IMR-90 (cell line): ENCODE measurements at regions not wholly inside any gene's neighbourhood (a gene's known extent, or its start where the extent isn't known, plus 50 kb on each side); places are given as distances from the start of the nearest gene placed in this dataset.

Experiments used
- ATAC-seq: fragments of 200-7000 bp; cut with Tn5 transposase; 2 replicates; pipeline ENCODE4 v1.9.1; 2020; ENCODE audit warnings: low read depth, mild to moderate bottlenecking, moderate library complexity
- BruUV-seq: library from RNA; stranded (reverse); fragments of 400-500 nt; replicated peaks from 2 replicates; lab custom pipeline; 2021; lab: Mats Ljungman, UMichigan
- CTCF ChIA-PET: fragments of 300-600 bp; formaldehyde crosslinking; extraction: SDS; loops from one replicate; lab custom pipeline; 2021; ENCODE audit warnings: antibody characterized with exemption; lab: Yijun Ruan, JAX
- POLR2A ChIA-PET: fragments of 300-600 bp; sonication (Branson Sonifier 250); formaldehyde crosslinking; loops from one replicate; lab custom pipeline; 2022; ENCODE audit warnings: antibody characterized with exemption; ENCODE audit not compliant: unreplicated experiment; lab: Charles Lee
- DNase-seq: peaks from one replicate; pipeline ENCODE4 v3.0.0; 2013
- H2AFZ ChIP-seq: replicated peaks from 2 replicates; pipeline ENCODE3; 2013; ENCODE audit warnings: low read length, mild to moderate bottlenecking; ENCODE audit not compliant: poor library complexity
- H2AK5ac ChIP-seq: 2 replicates; pipeline ENCODE4 v1.6.1; 2013; ENCODE audit warnings: low read depth, low read length, inconsistent platforms
- H2AK9ac ChIP-seq: replicated peaks from 2 replicates; pipeline ENCODE3; 2013; ENCODE audit warnings: mild to moderate bottlenecking, low read depth, low read length, moderate library complexity; ENCODE audit not compliant: poor library complexity
- H2BK120ac ChIP-seq: 2 replicates; pipeline ENCODE4 v1.6.1; 2013; ENCODE audit warnings: low read depth, low read length, inconsistent platforms
- H2BK15ac ChIP-seq: 3 replicates; pipeline ENCODE4 v1.6.1; 2013; ENCODE audit warnings: low read depth, low read length, inconsistent platforms
- H2BK20ac ChIP-seq: 2 replicates; pipeline ENCODE4 v1.6.1; 2013; ENCODE audit warnings: low read depth, mild to moderate bottlenecking, inconsistent platforms, low read length, moderate library complexity
- H2BK5ac ChIP-seq: 2 replicates; pipeline ENCODE4 v1.6.1; 2013; ENCODE audit warnings: mild to moderate bottlenecking, low read depth, low read length, inconsistent platforms; ENCODE audit not compliant: poor library complexity, severe bottlenecking
- H3K14ac ChIP-seq: replicated peaks from 2 replicates; pipeline ENCODE4 v1.6.1; 2013; ENCODE audit warnings: low read depth, low read length, inconsistent platforms
- H3K18ac ChIP-seq: 2 replicates; pipeline ENCODE4 v1.6.1; 2013; ENCODE audit warnings: low read depth, low read length, control low read depth
- H3K23ac ChIP-seq: 2 replicates; pipeline ENCODE4 v1.6.1; 2013; ENCODE audit warnings: low read depth, low read length, inconsistent platforms
- H3K27ac ChIP-seq: 2 replicates; pipeline ENCODE4 v1.5.1; 2013; ENCODE audit warnings: mild to moderate bottlenecking, control low read depth, low read length; ENCODE audit not compliant: insufficient read depth
- H3K27me3 ChIP-seq: 2 replicates; pipeline ENCODE4 v1.6.1; 2013; ENCODE audit warnings: low read length; ENCODE audit not compliant: control insufficient read depth, insufficient read depth
- H3K36me3 ChIP-seq: 2 replicates; pipeline ENCODE4 v1.6.1; 2013; ENCODE audit warnings: low read length, mixed read lengths; ENCODE audit not compliant: control insufficient read depth, insufficient read depth
- H3K4ac ChIP-seq: 2 replicates; pipeline ENCODE4 v1.6.1; 2013; ENCODE audit warnings: low read depth, low read length, inconsistent platforms
- H3K4me1 ChIP-seq: 2 replicates; pipeline ENCODE4 v1.6.1; 2013; ENCODE audit warnings: low read length, mixed read lengths; ENCODE audit not compliant: control insufficient read depth, insufficient read depth
- H3K4me2 ChIP-seq: 2 replicates; pipeline ENCODE4 v1.6.1; 2013; ENCODE audit warnings: low read depth, mild to moderate bottlenecking, control low read depth, low read length, moderate library complexity
- H3K4me3 ChIP-seq: 2 replicates; pipeline ENCODE4 v1.5.1; 2013; ENCODE audit warnings: low read depth, mild to moderate bottlenecking, control low read depth, low read length, moderate library complexity; ENCODE audit not compliant: insufficient read depth
- H3K56ac ChIP-seq: 2 replicates; pipeline ENCODE4 v1.6.1; 2013; ENCODE audit warnings: low read length, inconsistent platforms; ENCODE audit not compliant: insufficient read depth; ENCODE audit errors: extremely low read depth
- H3K79me1 ChIP-seq, 2 experiments: 2 replicates each; pipeline ENCODE4 v1.6.1; 2013; ENCODE audit warnings: low read length in 2 of 2, inconsistent platforms in 1 of 2, low read depth in 1 of 2
- H3K9ac ChIP-seq: 2 replicates; pipeline ENCODE4 v1.6.1; 2013; ENCODE audit warnings: low read depth, low read length, control low read depth
- H3K9me1 ChIP-seq: 2 replicates; pipeline ENCODE4 v1.6.1; 2013; ENCODE audit warnings: low read length, inconsistent platforms; ENCODE audit not compliant: insufficient read depth
- H3K9me3 ChIP-seq: 2 replicates; pipeline ENCODE4 v1.6.1; 2013; ENCODE audit warnings: low read length; ENCODE audit not compliant: control insufficient read depth, insufficient read depth
- H4K20me1 ChIP-seq: 2 replicates; pipeline ENCODE4 v1.6.1; 2013; ENCODE audit warnings: low read length, inconsistent platforms; ENCODE audit not compliant: insufficient read depth
- H4K5ac ChIP-seq: 2 replicates; pipeline ENCODE4 v1.6.1; 2013; ENCODE audit warnings: mild to moderate bottlenecking, low read depth, low read length, control low read depth
- H4K8ac ChIP-seq, 2 experiments: 2 replicates each; pipeline ENCODE4 v1.6.1; 2013; ENCODE audit warnings: low read depth in 2 of 2, low read length in 2 of 2, control low read depth in 1 of 2, inconsistent platforms in 1 of 2
- H4K91ac ChIP-seq: 2 replicates; pipeline ENCODE4 v1.6.1; 2013; ENCODE audit warnings: low read depth, low read length, inconsistent platforms; ENCODE audit not compliant: insufficient read depth
- BHLHE40 ChIP-seq: fragments of 150-350 bp; IDR thresholded peaks from 2 replicates; pipeline ENCODE4 v1.6.1; 2016; ENCODE audit warnings: mild to moderate bottlenecking, low read depth, low read length
- CEBPB ChIP-seq: IDR thresholded peaks from 2 replicates; pipeline ENCODE4 v1.6.1; 2012; ENCODE audit warnings: low read depth, low read length, improper control_type of control experiment
- CHD1 ChIP-seq: IDR thresholded peaks from 2 replicates; pipeline ENCODE4 v1.6.1; 2012; ENCODE audit warnings: low read depth, low read length, improper control_type of control experiment
- CTCF ChIP-seq: conservative IDR thresholded peaks from 2 replicates; pipeline ENCODE4 v1.5.1; 2012; ENCODE audit warnings: mild to moderate bottlenecking, low read depth, low read length, improper control_type of control experiment
- FOS ChIP-seq: fragments of 150-350 bp; IDR thresholded peaks from 2 replicates; pipeline ENCODE4 v1.6.1; 2016; ENCODE audit warnings: low read depth, low read length
- MAFK ChIP-seq: IDR thresholded peaks from 2 replicates; pipeline ENCODE4 v1.6.1; 2012; ENCODE audit warnings: low read depth, low read length, improper control_type of control experiment
- MAZ ChIP-seq: IDR thresholded peaks from 2 replicates; pipeline ENCODE4 v1.6.1; 2012; ENCODE audit warnings: low read depth, mild to moderate bottlenecking, low read length, improper control_type of control experiment, moderate library complexity, borderline replicate concordance
- MXI1 ChIP-seq: IDR thresholded peaks from 2 replicates; pipeline ENCODE4 v1.6.1; 2012; ENCODE audit warnings: low read depth, mild to moderate bottlenecking, low read length, moderate library complexity, borderline replicate concordance
- NFE2L2 ChIP-seq: fragments of 150-350 bp; IDR thresholded peaks from 2 replicates; pipeline ENCODE4 v1.6.1; 2016; ENCODE audit warnings: low read depth, mild to moderate bottlenecking, low read length
- POLR2A ChIP-seq: IDR thresholded peaks from 2 replicates; pipeline ENCODE4 v1.6.1; 2012; ENCODE audit warnings: mild to moderate bottlenecking, low read depth, low read length
- RAD21 ChIP-seq: IDR thresholded peaks from 2 replicates; pipeline ENCODE4 v1.6.1; 2012; ENCODE audit warnings: low read length, improper control_type of control experiment
- RCOR1 ChIP-seq: IDR thresholded peaks from 2 replicates; pipeline ENCODE4 v1.6.1; 2012; ENCODE audit warnings: mild to moderate bottlenecking, low read length, improper control_type of control experiment; ENCODE audit not compliant: insufficient replicate concordance
- RFX5 ChIP-seq: IDR thresholded peaks from 2 replicates; pipeline ENCODE4 v1.8.0; 2012; ENCODE audit warnings: low read depth, mild to moderate bottlenecking, low read length, moderate library complexity
- SMC3 ChIP-seq: fragments of 150-350 bp; IDR thresholded peaks from 2 replicates; pipeline ENCODE4 v1.6.1; 2016; ENCODE audit warnings: low read depth, mild to moderate bottlenecking, antibody characterized with exemption, low read length, moderate library complexity
- WGBS, 2 experiments: methylation state at CpG; one replicate each; pipeline versions ENCODE4 v1.1.5 to v1.1.7; 2013; ENCODE audit warnings: missing lambda C conversion rate in 2 of 2; ENCODE audit not compliant: insufficient read length in 1 of 2; ENCODE audit errors: extremely low coverage in 2 of 2; 5-methylcytosine and 5-hydroxymethylcytosine counted together
- dilution Hi-C: fragments of 300-500 bp; cut with HindIII; formaldehyde crosslinking; loops from one replicate; pipeline ENCODE4 v1.14.3; 2018; ENCODE audit warnings: low sequenced_read_pairs; ENCODE audit not compliant: unreplicated experiment
- in situ Hi-C: fragments of 300-500 bp; cut with MboI; formaldehyde crosslinking; loops from 3 replicates; pipeline ENCODE4 v1.14.3; 2019; ENCODE audit warnings: low sequenced_read_pairs, inconsistent platforms, mixed read lengths
- intact Hi-C: fragments of 100-400 bp; cut with micrococcal nuclease; formaldehyde crosslinking; loops from 2 replicates; pipeline ENCODE4 v1.10.0; 2022
- TF ChIP-seq, protein P1 (sequence below): fragments of 150-350 bp; IDR thresholded peaks from 2 replicates; pipeline ENCODE4 v1.6.1; 2017; ENCODE audit warnings: mild to moderate bottlenecking, antibody characterized with exemption, low read length, low read depth
- TF ChIP-seq, protein P2 (sequence below): fragments of 150-350 bp; IDR thresholded peaks from 2 replicates; pipeline ENCODE4 v1.6.1; 2016; ENCODE audit warnings: low read depth, mild to moderate bottlenecking, low read length, moderate library complexity, borderline replicate concordance

- dilution Hi-C loops, result no loop called here
- POLR2A ChIA-PET, result no interaction called here
- Histone ChIP-seq H3K79me1 (no peaks in the 10 kb centered on the region), H3K36me3 (no peaks in the 10 kb centered on the region), H3K14ac (no peak overlapping the region), H4K5ac (no peak overlapping the region), H3K9ac (no peak overlapping the region), H3K4me3 (no peak overlapping the region), H3K18ac (no peak overlapping the region), H3K4ac (no peak overlapping the region), H3K4me2 (no peak overlapping the region), H3K56ac (no peak overlapping the region), H4K91ac (no peak overlapping the region), H3K9me1 (no peaks in the 10 kb centered on the region), H4K8ac (no peak overlapping the region), H3K23ac (no peak overlapping the region), H2BK20ac (no peak overlapping the region), H3K27me3 (no peaks in the 10 kb centered on the region), H2BK15ac (no peak overlapping the region), H4K20me1 (no peaks in the 10 kb centered on the region), H2BK120ac (no peak overlapping the region), H3K4me1 (no peaks in the 10 kb centered on the region), H3K9me3 (no peaks in the 10 kb centered on the region), H3K27ac (no peak overlapping the region), H2AK9ac (no peak overlapping the region), H2AFZ (no peak overlapping the region), H2AK5ac (no peak overlapping the region), H2BK5ac (no peak overlapping the region)
- TF ChIP-seq SMC3 (no peak), POLR2A (no peak), FOS (no peak), MAFK (no peak), CEBPB (no peak), NFE2L2 (no peak), CTCF (no peak), RFX5 (no peak), RAD21 (no peak), MXI1 (no peak), CHD1 (no peak), RCOR1 (no peak), MAZ (no peak), BHLHE40 (no peak)
- TF ChIP-seq, protein P1, sequence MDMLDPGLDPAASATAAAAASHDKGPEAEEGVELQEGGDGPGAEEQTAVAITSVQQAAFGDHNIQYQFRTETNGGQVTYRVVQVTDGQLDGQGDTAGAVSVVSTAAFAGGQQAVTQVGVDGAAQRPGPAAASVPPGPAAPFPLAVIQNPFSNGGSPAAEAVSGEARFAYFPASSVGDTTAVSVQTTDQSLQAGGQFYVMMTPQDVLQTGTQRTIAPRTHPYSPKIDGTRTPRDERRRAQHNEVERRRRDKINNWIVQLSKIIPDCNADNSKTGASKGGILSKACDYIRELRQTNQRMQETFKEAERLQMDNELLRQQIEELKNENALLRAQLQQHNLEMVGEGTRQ, result no peak
- TF ChIP-seq, protein P2, sequence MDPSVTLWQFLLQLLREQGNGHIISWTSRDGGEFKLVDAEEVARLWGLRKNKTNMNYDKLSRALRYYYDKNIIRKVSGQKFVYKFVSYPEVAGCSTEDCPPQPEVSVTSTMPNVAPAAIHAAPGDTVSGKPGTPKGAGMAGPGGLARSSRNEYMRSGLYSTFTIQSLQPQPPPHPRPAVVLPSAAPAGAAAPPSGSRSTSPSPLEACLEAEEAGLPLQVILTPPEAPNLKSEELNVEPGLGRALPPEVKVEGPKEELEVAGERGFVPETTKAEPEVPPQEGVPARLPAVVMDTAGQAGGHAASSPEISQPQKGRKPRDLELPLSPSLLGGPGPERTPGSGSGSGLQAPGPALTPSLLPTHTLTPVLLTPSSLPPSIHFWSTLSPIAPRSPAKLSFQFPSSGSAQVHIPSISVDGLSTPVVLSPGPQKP, result no peak
- DNase-seq (no peak), ATAC-seq (no peak)
- BruUV-seq, result no TSS peak
- CTCF ChIA-PET, result no interaction called here
- WGBS, 2 experiments, result no CpG with 5 or more reads among the region's 5 CpGs
- in situ Hi-C loops, result no loop called here
- intact Hi-C loops, result no loop called here
These were observed 308.9 kb upstream of the LRFN5 start for GRCh38 chr14:41297576-41298327.
